Fibroblast of the conjunctiva (primary cell): ENCODE measurements at regions not wholly inside any gene's neighbourhood (a gene's known extent, or its start where the extent isn't known, plus 50 kb on each side); places are given as distances from the start of the nearest gene placed in this dataset.
"Not testable (repeated sequence)": the region's sequence is repeated elsewhere in the genome, so short reads cannot be mapped to it uniquely, and the experiment has no call there.

Source experiments
- DNase-seq: peaks from one replicate; pipeline ENCODE4 v3.0.0-alpha.2; 2010; ENCODE audit warnings: low read depth

GRCh38 chr5:102666164-102666946 lies 88.8 kb upstream of the PAM start:
- DNase-seq, result no peak

- no peak for DNase-seq
Observed at GRCh38 chr5:102668220-102668932, 86.7 kb upstream of the PAM start.

GRCh38 chr5:102670224-102670836 lies 84.8 kb upstream of the PAM start:
- DNase-seq, result no peak

- DNase-seq, result not testable (repeated sequence)
Observed at GRCh38 chr5:102671033-102671734, 83.9 kb upstream of the PAM start.

- DNase-seq, result peak; percentile 28
Observed at GRCh38 chr5:102678267-102679058, 76.6 kb upstream of the PAM start.

- peak; percentile 79 for DNase-seq
Observed at GRCh38 chr5:102681403-102681983, 73.6 kb upstream of the PAM start.

- no peak for DNase-seq
Observed at GRCh38 chr5:102682101-102682647, 72.9 kb upstream of the PAM start.

- DNase-seq, result not testable (repeated sequence)
Observed at GRCh38 chr5:102688076-102688475, 67.0 kb upstream of the PAM start.

GRCh38 chr5:102688581-102689342 lies 66.3 kb upstream of the PAM start:
- DNase-seq, result not testable (repeated sequence)

- DNase-seq, result no peak
Observed at GRCh38 chr5:102690910-102691309, 64.2 kb upstream of the PAM start.

- no peak for DNase-seq
Observed at GRCh38 chr5:102691434-102691833, 63.7 kb upstream of the PAM start.

- no peak for DNase-seq
Observed at GRCh38 chr5:102700120-102700831, 54.8 kb upstream of the PAM start.

- DNase-seq, result no peak
Observed at GRCh38 chr5:102700916-102701315, 54.2 kb upstream of the PAM start.

- no peak for DNase-seq
Observed at GRCh38 chr5:102701748-102702147, 53.4 kb upstream of the PAM start.
